ENCODE measurements at regions not wholly inside any gene's neighbourhood (a gene's known extent, or its start where the extent isn't known, plus 50 kb on each side); places are given as distances from the start of the nearest gene placed in this dataset.

DNA sequence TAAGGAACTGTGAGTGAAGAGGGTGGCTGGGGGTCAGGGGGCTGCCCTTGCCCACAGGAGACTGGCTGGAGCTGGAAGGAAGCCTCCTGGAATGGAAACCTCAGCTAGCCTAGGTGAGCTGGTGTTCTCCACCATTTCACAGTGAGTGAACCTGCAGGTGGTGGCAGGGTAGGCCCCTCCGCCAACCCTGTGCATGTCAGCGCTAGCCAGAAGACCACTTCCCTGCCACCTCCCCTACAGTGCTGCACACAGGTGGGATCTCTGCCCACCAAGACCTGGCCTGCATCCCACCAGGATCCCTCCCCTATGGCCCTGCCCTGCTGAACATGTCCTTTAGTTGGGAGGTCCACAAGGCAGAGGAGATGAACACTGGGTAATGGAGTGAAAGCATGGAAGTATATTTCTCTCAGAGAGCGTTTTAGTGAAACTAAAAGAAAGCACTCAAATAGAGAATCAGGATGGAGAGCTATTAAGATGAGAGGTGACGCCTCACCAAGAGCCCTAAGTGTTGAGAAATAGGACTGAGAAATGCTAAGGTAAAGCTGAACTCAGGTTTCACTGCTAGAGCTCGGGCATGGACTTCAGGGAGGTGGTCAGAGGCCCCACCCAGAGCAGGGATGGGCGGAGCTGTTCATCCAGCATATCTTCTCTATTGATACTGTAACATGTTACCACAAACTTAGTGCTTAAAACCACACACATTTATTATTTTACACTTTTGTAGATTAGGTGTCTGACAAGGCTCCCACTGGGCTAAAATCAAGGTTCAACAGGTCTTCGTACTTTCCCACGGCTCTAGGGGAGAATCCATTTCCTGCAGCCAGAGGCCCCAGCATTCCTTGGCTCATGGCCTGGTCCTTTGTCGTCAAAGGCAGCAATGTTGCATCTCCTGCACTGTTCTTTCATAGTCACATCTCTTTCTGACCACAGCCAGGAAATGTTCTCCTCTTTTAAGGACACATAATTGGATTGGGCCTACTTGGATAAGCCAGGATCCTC lies 83.2 kb downstream of the DIRAS2 start:
- H3K4me2 ChIP-seq (ENCODE audit: low read depth, low read length, poor library complexity, severe bottlenecking), result no peak overlapping the region
- TF ChIP-seq, protein P1, sequence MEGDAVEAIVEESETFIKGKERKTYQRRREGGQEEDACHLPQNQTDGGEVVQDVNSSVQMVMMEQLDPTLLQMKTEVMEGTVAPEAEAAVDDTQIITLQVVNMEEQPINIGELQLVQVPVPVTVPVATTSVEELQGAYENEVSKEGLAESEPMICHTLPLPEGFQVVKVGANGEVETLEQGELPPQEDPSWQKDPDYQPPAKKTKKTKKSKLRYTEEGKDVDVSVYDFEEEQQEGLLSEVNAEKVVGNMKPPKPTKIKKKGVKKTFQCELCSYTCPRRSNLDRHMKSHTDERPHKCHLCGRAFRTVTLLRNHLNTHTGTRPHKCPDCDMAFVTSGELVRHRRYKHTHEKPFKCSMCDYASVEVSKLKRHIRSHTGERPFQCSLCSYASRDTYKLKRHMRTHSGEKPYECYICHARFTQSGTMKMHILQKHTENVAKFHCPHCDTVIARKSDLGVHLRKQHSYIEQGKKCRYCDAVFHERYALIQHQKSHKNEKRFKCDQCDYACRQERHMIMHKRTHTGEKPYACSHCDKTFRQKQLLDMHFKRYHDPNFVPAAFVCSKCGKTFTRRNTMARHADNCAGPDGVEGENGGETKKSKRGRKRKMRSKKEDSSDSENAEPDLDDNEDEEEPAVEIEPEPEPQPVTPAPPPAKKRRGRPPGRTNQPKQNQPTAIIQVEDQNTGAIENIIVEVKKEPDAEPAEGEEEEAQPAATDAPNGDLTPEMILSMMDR (IDR thresholded peaks at IDR 0.05; ENCODE audit: insufficient read depth, low read length, poor library complexity, severe bottlenecking), result no peak
- no peak overlapping the region for H3K4me3 ChIP-seq (ENCODE audit: insufficient read depth, low read length, poor library complexity, severe bottlenecking)
- H4K20me1 ChIP-seq (ENCODE audit: low read depth, low read length), result no peaks in the 10 kb centered on the region
- no peak overlapping the region for H2AFZ ChIP-seq (ENCODE audit: low read depth, low read length, severe bottlenecking)
- no peaks in the 10 kb centered on the region for H3K9me2 ChIP-seq (replicated peaks; ENCODE audit: insufficient read depth, low read length)
- H3K9me3 ChIP-seq (ENCODE audit: insufficient read depth, low read length), result no peaks in the 10 kb centered on the region
- H3K79me2 ChIP-seq (ENCODE audit: insufficient read depth, low read length), result no peaks in the 10 kb centered on the region
- H3F3A ChIP-seq (ENCODE audit: insufficient read depth), result no peaks in the 10 kb centered on the region
- H3K36me3 ChIP-seq (ENCODE audit: low read length), result no peaks in the 10 kb centered on the region
- no peak overlapping the region for H3K9ac ChIP-seq (ENCODE audit: low read length)
- H3K27me3 ChIP-seq (ENCODE audit: low read length), result no peaks in the 10 kb centered on the region
- H3K27ac ChIP-seq (ENCODE audit: low read depth, low read length), result no peak overlapping the region

Measured in SU-DHL-6 (cell line).